OCI-LY3 (cell line): ENCODE measurements at regions not wholly inside any gene's neighbourhood (a gene's known extent, or its start where the extent isn't known, plus 50 kb on each side); places are given as distances from the start of the nearest gene placed in this dataset.

Experiments
- CTCF ChIP-seq: fragments of 200-600, 300-600 bp; sonication (generic); IDR thresholded peaks from 2 replicates; pipeline ENCODE4 v1.5.1; 2014; ENCODE audit warnings: antibody characterized with exemption, low read length, low read depth
- EZH2phosphoT487 ChIP-seq: fragments of 200-600 bp; shearing (Covaris generic); IDR thresholded peaks from 2 replicates; pipeline ENCODE4 v1.6.1; 2018; ENCODE audit warnings: antibody characterized with exemption, mixed run types, low read depth

DNA sequence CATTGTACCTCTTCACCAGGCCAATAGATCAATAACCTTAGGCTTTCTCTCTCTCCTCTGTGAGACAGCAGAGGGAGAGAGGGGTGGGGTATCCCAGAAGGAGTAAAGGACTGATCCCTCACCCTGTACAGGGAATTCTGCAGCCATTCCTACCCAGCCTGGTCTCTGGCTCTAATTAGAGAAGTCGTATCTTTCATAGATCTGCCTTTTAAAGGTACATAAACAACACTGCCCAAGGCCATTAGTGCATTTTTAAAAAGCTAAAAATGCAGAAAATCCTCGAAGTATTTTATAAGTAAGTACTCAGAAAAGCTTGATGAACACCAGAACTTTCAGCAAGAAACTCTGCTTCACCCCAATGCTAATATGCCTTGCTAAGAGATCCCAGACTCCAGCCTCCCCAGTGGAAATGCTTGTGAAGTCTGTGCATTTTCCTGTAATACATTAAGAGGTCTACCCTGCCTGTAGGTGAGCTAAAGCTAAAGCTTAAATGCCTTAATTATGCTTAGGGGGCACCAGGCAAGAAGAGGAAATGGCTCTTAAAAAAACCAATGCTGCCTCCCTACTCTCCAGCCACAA lies 200.0 kb upstream of the ANKRD55 start:
- TF ChIP-seq EZH2phosphoT487 (no peak), CTCF (no peak)
